GM19035 (cell line): ENCODE measurements at regions not wholly inside any gene's neighbourhood (a gene's known extent, or its start where the extent isn't known, plus 50 kb on each side); places are given as distances from the start of the nearest gene placed in this dataset.
"Not testable (repeated sequence)": the region's sequence is repeated elsewhere in the genome, so short reads cannot be mapped to it uniquely, and the experiment has no call there.

Source experiments
- ATAC-seq: cut with Tn5 transposase; IDR thresholded peaks from one replicate; pipeline ENCODE4 v1.9.1; 2021; ENCODE audit not compliant: unreplicated experiment

GRCh38 chr20:11692567-11692966 lies 225.1 kb upstream of the BTBD3 start:
- no peak for ATAC-seq

GRCh38 chr20:11694467-11694866 lies 223.2 kb upstream of the BTBD3 start:
- ATAC-seq, result no peak

- no peak for ATAC-seq
Observed at GRCh38 chr20:11697055-11697454, 220.6 kb upstream of the BTBD3 start.

GRCh38 chr20:11697646-11698045 lies 220.0 kb upstream of the BTBD3 start:
- no peak for ATAC-seq

- ATAC-seq, result no peak
Observed at GRCh38 chr20:11698124-11698523, 219.6 kb upstream of the BTBD3 start.

- no peak for ATAC-seq
Observed at GRCh38 chr20:11700831-11701230, 216.9 kb upstream of the BTBD3 start.

- no peak for ATAC-seq
Observed at GRCh38 chr20:11702721-11703518, 214.8 kb upstream of the BTBD3 start.

GRCh38 chr20:11705512-11705911 lies 212.2 kb upstream of the BTBD3 start:
- ATAC-seq, result no peak

GRCh38 chr20:11708223-11708622 lies 209.5 kb upstream of the BTBD3 start:
- not testable (repeated sequence) for ATAC-seq

- no peak for ATAC-seq
Observed at GRCh38 chr20:11711214-11711613, 206.5 kb upstream of the BTBD3 start.

GRCh38 chr20:11712639-11713160 lies 205.0 kb upstream of the BTBD3 start:
- no peak for ATAC-seq

GRCh38 chr20:11714886-11715285 lies 202.8 kb upstream of the BTBD3 start:
- ATAC-seq, result no peak

GRCh38 chr20:11716239-11716944 lies 201.3 kb upstream of the BTBD3 start:
- ATAC-seq, result no peak

- ATAC-seq, result no peak
Observed at GRCh38 chr20:11716945-11717248, 200.8 kb upstream of the BTBD3 start.

- ATAC-seq, result no peak
Observed at GRCh38 chr20:11717562-11717961, 200.1 kb upstream of the BTBD3 start.

- ATAC-seq, result no peak
Observed at GRCh38 chr20:11718474-11719094, 199.1 kb upstream of the BTBD3 start.

- ATAC-seq, result no peak
Observed at GRCh38 chr20:11719153-11719552, 198.5 kb upstream of the BTBD3 start.

- ATAC-seq, result no peak
Observed at GRCh38 chr20:11721411-11721810, 196.3 kb upstream of the BTBD3 start.

- ATAC-seq, result no peak
Observed at GRCh38 chr20:11724097-11724496, 193.6 kb upstream of the BTBD3 start.

GRCh38 chr20:11726026-11726425 lies 191.7 kb upstream of the BTBD3 start:
- no peak for ATAC-seq

GRCh38 chr20:11727708-11728107 lies 190.0 kb upstream of the BTBD3 start:
- ATAC-seq, result no peak

GRCh38 chr20:11728937-11729336 lies 188.8 kb upstream of the BTBD3 start:
- no peak for ATAC-seq
